Prostate gland (tissue), 2 donors: ENCODE measurements at regions not wholly inside any gene's neighbourhood (a gene's known extent, or its start where the extent isn't known, plus 50 kb on each side); places are given as distances from the start of the nearest gene placed in this dataset.

Source experiments
- DNase-seq: peaks from one replicate; pipeline ENCODE4 v3.0.0-alpha.2; 2019; ENCODE audit warnings: low spot score
- H3K27ac ChIP-seq, 2 donors: fragments of 200-600 bp; sonication (generic); 2 replicates each; pipeline ENCODE4 v1.5.1; 2017 to 2019
- H3K27me3 ChIP-seq: fragments of 200-600 bp; sonication (generic); replicated peaks from 2 replicates; pipeline ENCODE4 v1.5.1; 2019; ENCODE audit not compliant: insufficient read depth
- H3K36me3 ChIP-seq, 2 donors: fragments of 200-600 bp; sonication (generic); 1 replicate in 1 of 2; 2 replicates in 1 of 2; pipeline versions ENCODE4 v1.5.1 to v1.8.1; 2017 to 2019
- H3K4me1 ChIP-seq: fragments of 200-600 bp; sonication (generic); replicated peaks from 2 replicates; pipeline ENCODE4 v1.5.1; 2019
- H3K4me3 ChIP-seq, 2 donors: fragments of 200-600 bp; sonication (generic); 2 replicates each; pipeline ENCODE4 v1.5.1; 2017 to 2019
- H3K9me3 ChIP-seq: fragments of 200-600 bp; sonication (generic); 2 replicates; pipeline ENCODE4 v1.5.1; 2017
- CTCF ChIP-seq, 4 experiments: fragments of 200-600 bp in 2 of 4; fragments of 450-650 bp in 2 of 4; sonication (generic) in 2 of 4; IDR thresholded peaks; 1 replicate in 3 of 4; 2 replicates in 1 of 4; pipeline ENCODE4 v1.5.1; 2016 to 2019; ENCODE audit warnings: antibody characterized with exemption in 4 of 4, mild to moderate bottlenecking in 2 of 4, moderate library complexity in 2 of 4
- POLR2A ChIP-seq: fragments of 450-650 bp; IDR thresholded peaks from one replicate; pipeline ENCODE4 v1.6.1; 2016; ENCODE audit warnings: antibody characterized with exemption, mild to moderate bottlenecking
- POLR2AphosphoS5 ChIP-seq: sonication (generic); formaldehyde crosslinking; IDR thresholded peaks from one replicate; pipeline ENCODE4 v1.6.1; 2017; ENCODE audit warnings: antibody characterized with exemption
- WGBS: methylation state at CpG from one replicate; pipeline ENCODE4 v1.1.5; 2018; 5-methylcytosine and 5-hydroxymethylcytosine counted together
- intact Hi-C: fragments of 100-400 bp; cut with DNase I; formaldehyde crosslinking; loops from one replicate; pipeline ENCODE4 v1.14.2; 2022

- peaks cover 12% of the 10 kb centered on the region for H3K27me3 ChIP-seq
- TF ChIP-seq POLR2A, result no peak
- no peak for TF ChIP-seq POLR2AphosphoS5
- no peak for TF ChIP-seq CTCF (IDR thresholded peaks at IDR 0.05)
- peaks cover 10% of the 10 kb centered on the region for H3K4me1 ChIP-seq
- DNase-seq, result no peak
- H3K9me3 ChIP-seq, result no peaks in the 10 kb centered on the region
- no peaks in the 10 kb centered on the region for H3K36me3 ChIP-seq
- H3K4me3 ChIP-seq, result no peak overlapping the region
- 84% methylated on average over 3 of the region's 3 CpGs for WGBS
- no peak overlapping the region for H3K27ac ChIP-seq
- intact Hi-C loops, result no loop called here
Measured at GRCh38 chr1:38570657-38570975, 289.0 kb downstream of the RRAGC start.

DNA sequence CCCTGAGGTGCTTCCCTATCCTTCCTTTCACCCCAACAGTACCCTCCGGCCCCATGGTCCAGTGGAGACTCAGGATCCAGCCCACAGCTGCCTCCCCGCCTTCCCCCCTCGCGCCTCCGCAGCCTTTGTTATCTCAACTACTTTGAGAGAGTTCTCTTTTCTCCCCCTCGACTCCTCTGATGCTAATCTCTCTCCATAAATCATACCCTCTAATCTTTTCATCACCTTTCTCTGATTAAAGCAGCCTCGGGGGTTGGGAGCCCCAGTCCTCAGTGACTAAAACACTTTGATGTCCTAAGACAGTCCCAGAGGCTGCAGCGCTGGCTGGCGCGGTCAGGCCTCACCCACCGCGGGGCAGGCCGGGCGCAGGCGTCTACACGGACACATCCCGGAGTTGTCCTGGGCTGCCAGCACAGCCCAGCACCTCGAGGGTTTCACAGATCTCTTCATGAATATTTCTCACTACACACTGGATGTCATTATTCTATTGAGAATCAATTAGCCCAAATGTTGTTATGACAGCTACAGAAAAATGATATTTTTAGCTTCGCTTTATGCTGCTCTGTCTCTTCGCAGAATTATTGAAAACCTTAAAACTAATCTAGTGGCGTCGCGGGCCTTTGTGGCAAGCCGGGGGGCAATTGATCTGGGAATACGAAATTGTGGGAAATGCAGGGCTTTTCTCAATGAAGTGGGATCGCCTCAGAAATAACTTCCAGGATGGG lies 289.5 kb downstream of the RRAGC start:
- no peaks in the 10 kb centered on the region for H3K36me3 ChIP-seq
- intact Hi-C loops, result no loop called here
- TF ChIP-seq CTCF (IDR thresholded peaks at IDR 0.05) (no peak), POLR2A (no peak), POLR2AphosphoS5 (no peak)
- peaks cover 12% of the 10 kb centered on the region for H3K27me3 ChIP-seq
- H3K4me3 ChIP-seq, result no peak overlapping the region
- no peaks in the 10 kb centered on the region for H3K9me3 ChIP-seq
- no peak overlapping the region for H3K27ac ChIP-seq
- 34% methylated on average over 26 of the region's 26 CpGs for WGBS
- H3K4me1 ChIP-seq, result peaks cover 10% of the 10 kb centered on the region
- DNase-seq, result no peak

DNA sequence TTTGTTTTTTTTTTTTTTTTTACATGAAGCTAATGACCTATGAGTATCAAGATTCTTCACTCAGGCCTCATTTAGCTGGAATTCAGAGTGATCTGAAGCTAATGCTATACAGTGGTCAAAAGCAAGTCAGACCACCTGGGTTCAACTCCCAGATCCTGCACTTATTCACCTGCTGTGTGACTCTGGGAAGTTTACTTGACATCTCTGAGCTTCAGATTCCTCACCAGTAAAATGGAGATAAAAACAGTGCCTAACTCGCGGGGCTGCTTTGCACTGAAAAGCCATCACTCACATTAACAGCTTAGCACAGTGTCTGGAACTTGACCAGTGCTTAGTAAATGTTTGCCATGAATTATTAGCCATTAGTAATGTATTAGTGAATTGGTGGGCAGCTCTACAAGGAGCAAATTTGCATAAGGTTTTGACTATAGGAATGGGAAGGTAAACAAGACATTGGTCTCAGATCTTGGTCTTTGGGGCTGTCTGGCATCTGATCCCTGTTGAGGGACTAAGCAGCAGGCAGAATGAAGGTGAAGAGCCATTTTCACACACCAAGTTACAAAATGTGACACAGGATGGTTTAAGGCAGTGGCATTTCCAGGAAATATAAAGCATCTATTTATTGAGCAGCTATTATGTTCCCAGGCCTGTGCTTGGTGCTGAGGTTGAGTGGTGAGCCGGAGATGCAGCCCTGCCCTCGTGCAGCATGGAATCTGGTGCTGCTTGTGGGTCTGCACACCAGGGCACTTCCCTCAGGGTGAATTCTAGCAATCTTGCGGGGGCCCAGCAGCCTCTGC lies 291.3 kb downstream of the RRAGC start:
- Histone ChIP-seq H3K4me1 (peaks cover 10% of the 10 kb centered on the region), H3K4me3 (no peak overlapping the region), H3K36me3 (no peaks in the 10 kb centered on the region), H3K27me3 (peaks cover 12% of the 10 kb centered on the region), H3K27ac (no peak overlapping the region), H3K9me3 (no peaks in the 10 kb centered on the region)
- WGBS, result 84% methylated on average over 5 of the region's 5 CpGs
- DNase-seq, result no peak
- TF ChIP-seq CTCF (IDR thresholded peaks at IDR 0.05) (no peak), POLR2AphosphoS5 (no peak), POLR2A (no peak)
- intact Hi-C loops, result no loop called here

DNA sequence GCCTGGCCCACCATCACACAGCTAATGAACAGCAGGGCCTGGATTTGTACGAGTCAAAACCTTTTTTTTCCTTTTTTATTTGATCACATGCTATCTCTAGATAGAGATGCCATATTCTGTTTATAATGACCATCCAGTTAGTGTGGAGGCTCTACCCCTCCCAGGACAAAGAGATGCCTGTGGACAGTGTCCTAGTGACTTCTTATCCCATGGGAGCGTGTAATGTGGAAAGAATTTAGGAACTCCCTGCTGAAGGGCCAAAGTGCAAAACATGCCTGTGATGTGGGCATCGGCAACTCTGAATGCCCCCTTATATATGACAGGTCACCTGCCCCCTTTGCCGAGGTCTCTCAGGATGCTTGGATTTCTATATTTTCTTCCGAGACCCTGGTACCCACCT lies 292.2 kb downstream of the RRAGC start:
- Histone ChIP-seq H3K27ac (no peak overlapping the region), H3K4me1 (peaks cover 8% of the 10 kb centered on the region), H3K27me3 (peaks cover 12% of the 10 kb centered on the region), H3K36me3 (no peaks in the 10 kb centered on the region), H3K9me3 (no peaks in the 10 kb centered on the region), H3K4me3 (no peak overlapping the region)
- intact Hi-C loops, result no loop called here
- TF ChIP-seq POLR2A (no peak), CTCF (IDR thresholded peaks at IDR 0.05) (no peak), POLR2AphosphoS5 (no peak)
- no peak for DNase-seq
- WGBS, result 90% methylated on average over 5 of the region's 5 CpGs

DNA sequence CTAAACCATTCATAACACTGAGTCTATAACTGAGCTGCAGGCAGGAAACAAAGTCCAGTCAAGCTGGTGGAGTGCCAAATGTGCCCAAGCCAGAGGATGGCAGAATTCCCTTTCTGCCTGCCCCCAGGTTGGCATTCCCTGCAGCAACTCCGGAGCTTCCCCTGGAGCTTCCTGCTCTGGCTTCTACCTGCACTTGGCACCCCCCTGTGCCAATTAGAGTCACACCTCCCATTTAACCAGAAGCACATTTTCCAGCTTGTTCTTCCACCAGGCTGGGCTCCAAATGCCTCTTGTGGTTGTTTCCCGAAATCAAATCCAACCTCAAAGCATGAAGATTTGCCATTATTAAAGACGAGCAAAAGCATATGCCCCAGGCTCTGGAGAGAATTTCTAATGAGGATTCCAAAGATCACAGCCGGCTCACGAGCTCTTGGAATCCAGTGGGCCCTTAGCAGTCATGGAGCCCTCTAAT lies 294.5 kb downstream of the RRAGC start:
- H3K9me3 ChIP-seq, result no peaks in the 10 kb centered on the region
- intact Hi-C loops, result no loop called here
- peaks cover 6% of the 10 kb centered on the region for H3K4me1 ChIP-seq
- no peak overlapping the region for H3K4me3 ChIP-seq
- no peak overlapping the region for H3K27ac ChIP-seq
- no peaks in the 10 kb centered on the region for H3K36me3 ChIP-seq
- TF ChIP-seq CTCF (IDR thresholded peaks at IDR 0.05) (no peak), POLR2AphosphoS5 (no peak), POLR2A (no peak)
- 29% methylated on average over 5 of the region's 5 CpGs for WGBS
- peak; percentile 10 for DNase-seq
- H3K27me3 ChIP-seq, result peaks cover 15% of the 10 kb centered on the region
